HL-60 (cell line): ENCODE measurements at regions not wholly inside any gene's neighbourhood (a gene's known extent, or its start where the extent isn't known, plus 50 kb on each side); places are given as distances from the start of the nearest gene placed in this dataset.

ENCODE experiments used
- DNase-seq, 2 experiments: peaks; one replicate each; pipeline ENCODE4 v3.0.0-alpha.2; 2010 to 2020; ENCODE audit warnings: low read depth in 1 of 2, low spot score in 1 of 2
- H3K27ac ChIP-seq: fragments of 250-450 bp; sonication (Bioruptor Pico); replicated peaks from 2 replicates; pipeline ENCODE4 v1.5.1; 2020; ENCODE audit warnings: mild to moderate bottlenecking, moderate library complexity
- H3K27me3 ChIP-seq: fragments of 250-450 bp; sonication (Bioruptor Pico); 2 replicates; pipeline ENCODE4 v1.5.1; 2021; ENCODE audit warnings: mild to moderate bottlenecking, moderate library complexity; ENCODE audit not compliant: insufficient read depth, poor library complexity, severe bottlenecking
- H3K4me3 ChIP-seq: replicated peaks from 2 replicates; pipeline ENCODE4 v1.5.1; 2011; ENCODE audit warnings: mild to moderate bottlenecking, control low read depth, low read length; ENCODE audit not compliant: insufficient read depth
- CTCF ChIP-seq: IDR thresholded peaks from one replicate; pipeline ENCODE4 v1.5.1; 2011; ENCODE audit warnings: low read length, control low read depth, inconsistent platforms; ENCODE audit not compliant: insufficient read depth
- GABPA ChIP-seq: IDR thresholded peaks from 2 replicates; pipeline ENCODE4 v1.6.1; 2012; ENCODE audit warnings: low read depth
- POLR2AphosphoS5 ChIP-seq: IDR thresholded peaks from 2 replicates; pipeline ENCODE4 v1.6.1; 2012; ENCODE audit warnings: low read depth
- REST ChIP-seq: IDR thresholded peaks from 2 replicates; pipeline ENCODE4 v1.6.1; 2012; ENCODE audit warnings: low read depth; ENCODE audit not compliant: insufficient replicate concordance
- SPI1 ChIP-seq: IDR thresholded peaks from 2 replicates; pipeline ENCODE4 v1.6.1; 2012; ENCODE audit warnings: low read depth, mild to moderate bottlenecking, borderline replicate concordance

DNA sequence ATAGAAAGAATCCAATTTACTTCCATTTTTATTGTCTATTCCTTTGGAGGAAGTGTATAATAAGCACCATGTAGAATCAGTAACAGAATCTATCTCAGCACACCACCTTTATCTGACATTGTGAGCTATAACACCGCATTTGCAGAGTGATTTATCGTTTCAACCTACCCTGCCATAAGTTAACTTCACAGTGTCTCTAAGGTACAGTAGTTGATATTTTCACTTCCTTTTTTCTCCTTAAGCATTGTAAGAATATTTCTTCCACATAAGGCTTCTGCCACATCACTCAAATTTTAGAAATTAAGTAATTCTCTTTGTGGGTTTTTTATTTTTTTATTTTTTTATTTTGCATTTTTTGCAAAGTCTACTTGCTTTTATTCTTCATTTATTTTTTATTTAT lies 107.1 kb downstream of the TMX3 start:
- Histone ChIP-seq H3K27me3 (no peaks in the 10 kb centered on the region), H3K27ac (no peak overlapping the region), H3K4me3 (no peak overlapping the region)
- no peak for DNase-seq
- TF ChIP-seq SPI1 = peak; percentile 18; the same call in 1 of the 2 replicates
- no peak for TF ChIP-seq CTCF

DNA sequence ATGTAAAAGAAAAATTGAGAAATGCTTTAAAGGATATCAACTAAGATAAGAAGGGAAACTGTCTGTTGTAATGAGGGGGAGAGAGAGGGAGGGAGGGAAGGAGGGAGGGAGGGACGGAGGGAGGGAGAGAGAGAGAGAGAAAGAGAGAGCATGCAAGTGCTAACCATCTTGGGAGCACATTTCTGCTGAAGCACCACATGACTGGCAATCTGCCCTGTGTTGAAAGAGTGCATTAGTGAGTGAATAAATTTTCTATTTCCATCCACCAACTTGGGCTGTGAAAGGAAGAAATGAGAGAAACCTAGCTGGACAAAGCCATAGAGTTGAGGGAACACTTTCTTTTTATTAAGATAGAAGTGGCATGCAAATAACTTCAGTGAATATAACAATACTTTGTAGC lies 110.7 kb downstream of the TMX3 start:
- H3K4me3 ChIP-seq = no peak overlapping the region
- TF ChIP-seq REST = no peak
- TF ChIP-seq POLR2AphosphoS5 = no peak
- TF ChIP-seq SPI1 = no peak
- TF ChIP-seq CTCF = no peak
- TF ChIP-seq GABPA = no peak
- DNase-seq = no peak

DNA sequence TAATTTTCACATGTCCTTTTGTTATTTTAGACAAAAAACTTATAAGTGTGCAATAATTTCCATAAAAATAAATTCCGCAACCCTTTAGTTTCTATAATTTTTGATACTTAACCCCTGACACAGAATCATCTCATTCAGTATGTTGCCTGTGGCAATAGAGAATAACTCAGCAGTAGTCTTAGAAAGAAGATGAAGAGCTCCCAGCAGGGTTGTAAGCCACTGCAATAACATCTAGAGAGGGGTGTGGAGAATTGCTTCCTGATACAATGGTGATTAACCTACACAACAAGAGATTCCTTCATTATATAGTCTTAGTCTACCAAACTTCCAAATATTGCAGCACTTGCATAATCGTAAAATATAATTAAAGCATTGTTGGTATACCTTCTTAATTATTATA lies 118.9 kb downstream of the TMX3 start:
- no peak overlapping the region for H3K27ac ChIP-seq
- TF ChIP-seq CTCF = no peak
- no peak for TF ChIP-seq POLR2AphosphoS5
- no peak overlapping the region for H3K4me3 ChIP-seq
- no peaks in the 10 kb centered on the region for H3K27me3 ChIP-seq
- DNase-seq = no peak

More for the DNA sequence above, 110.7 kb downstream of the TMX3 start:
- Histone ChIP-seq H3K27me3 (no peaks in the 10 kb centered on the region), H3K27ac (no peak overlapping the region)

GRCh38 chr18:68588169-68588568 lies 126.7 kb downstream of the TMX3 start:
- no peak for TF ChIP-seq REST
- no peak for TF ChIP-seq CTCF
- no peak for TF ChIP-seq SPI1
- TF ChIP-seq POLR2AphosphoS5 = no peak
- TF ChIP-seq GABPA = no peak
- H3K27ac ChIP-seq = no peak overlapping the region
- no peaks in the 10 kb centered on the region for H3K27me3 ChIP-seq
- no peak overlapping the region for H3K4me3 ChIP-seq
- no peak for DNase-seq
